Adrenal gland (tissue), 5 donors: ENCODE measurements at regions not wholly inside any gene's neighbourhood (a gene's known extent, or its start where the extent isn't known, plus 50 kb on each side); places are given as distances from the start of the nearest gene placed in this dataset.

Source experiments
- POLR2A ChIP-seq, 2 donors: fragments of 450-650 bp; IDR thresholded peaks; one replicate each; pipeline ENCODE4 v1.6.1; 2017; ENCODE audit warnings: antibody characterized with exemption in 2 of 2, mild to moderate bottlenecking in 2 of 2, moderate library complexity in 1 of 2
- TF ChIP-seq, protein P1 (sequence below), 6 experiments: fragments of 450-650 bp in 4 of 6; fragments of 200-600 bp in 2 of 6; sonication (generic) in 1 of 6; IDR thresholded peaks; 1 replicate in 5 of 6; 2 replicates in 1 of 6; pipeline versions ENCODE4 v1.5.1 to v1.8.0; 2016 to 2021; ENCODE audit warnings: antibody characterized with exemption in 6 of 6, mild to moderate bottlenecking in 2 of 6, moderate library complexity in 1 of 6
- donor health status: DM: no; HTN: no; CAD: no.

DNA sequence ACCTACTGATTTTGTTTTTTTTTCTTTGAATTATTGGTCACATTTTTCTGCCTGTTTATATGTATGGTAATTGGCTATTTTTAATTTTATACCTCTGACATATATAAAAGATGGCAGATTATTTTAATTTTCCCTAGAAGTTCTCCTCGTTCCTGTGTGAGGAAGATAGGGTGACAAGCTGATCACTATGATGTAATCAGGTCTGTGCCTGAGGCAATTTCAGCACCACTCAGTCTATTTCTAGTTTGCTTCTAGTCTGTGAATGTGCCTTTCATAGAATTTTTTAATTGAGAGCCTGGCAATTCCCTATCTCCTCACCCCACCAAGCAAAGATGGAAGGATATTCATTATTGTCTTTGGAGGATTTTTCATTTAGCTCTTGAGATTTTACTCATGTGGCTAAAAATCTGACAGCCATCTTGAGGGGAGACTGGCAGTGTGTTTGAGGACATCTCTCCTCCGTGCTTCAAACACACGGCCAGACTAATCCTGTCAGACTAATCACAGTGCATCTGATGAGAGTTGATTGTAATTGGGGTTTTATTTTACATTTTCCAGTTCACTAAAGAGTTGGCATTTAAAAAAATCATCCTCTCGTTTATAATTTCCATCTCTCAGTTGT, 500.3 kb downstream of the TRIML1 start:
- TF ChIP-seq, protein P1, sequence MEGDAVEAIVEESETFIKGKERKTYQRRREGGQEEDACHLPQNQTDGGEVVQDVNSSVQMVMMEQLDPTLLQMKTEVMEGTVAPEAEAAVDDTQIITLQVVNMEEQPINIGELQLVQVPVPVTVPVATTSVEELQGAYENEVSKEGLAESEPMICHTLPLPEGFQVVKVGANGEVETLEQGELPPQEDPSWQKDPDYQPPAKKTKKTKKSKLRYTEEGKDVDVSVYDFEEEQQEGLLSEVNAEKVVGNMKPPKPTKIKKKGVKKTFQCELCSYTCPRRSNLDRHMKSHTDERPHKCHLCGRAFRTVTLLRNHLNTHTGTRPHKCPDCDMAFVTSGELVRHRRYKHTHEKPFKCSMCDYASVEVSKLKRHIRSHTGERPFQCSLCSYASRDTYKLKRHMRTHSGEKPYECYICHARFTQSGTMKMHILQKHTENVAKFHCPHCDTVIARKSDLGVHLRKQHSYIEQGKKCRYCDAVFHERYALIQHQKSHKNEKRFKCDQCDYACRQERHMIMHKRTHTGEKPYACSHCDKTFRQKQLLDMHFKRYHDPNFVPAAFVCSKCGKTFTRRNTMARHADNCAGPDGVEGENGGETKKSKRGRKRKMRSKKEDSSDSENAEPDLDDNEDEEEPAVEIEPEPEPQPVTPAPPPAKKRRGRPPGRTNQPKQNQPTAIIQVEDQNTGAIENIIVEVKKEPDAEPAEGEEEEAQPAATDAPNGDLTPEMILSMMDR (IDR thresholded peaks at IDR 0.05), result no peak
- TF ChIP-seq POLR2A (IDR thresholded peaks at IDR 0.05), result no peak
